ENCODE measurements at regions not wholly inside any gene's neighbourhood (a gene's known extent, or its start where the extent isn't known, plus 50 kb on each side); places are given as distances from the start of the nearest gene placed in this dataset.
"Not testable (repeated sequence)": the region's sequence is repeated elsewhere in the genome, so short reads cannot be mapped to it uniquely, and the experiment has no call there.

DNA sequence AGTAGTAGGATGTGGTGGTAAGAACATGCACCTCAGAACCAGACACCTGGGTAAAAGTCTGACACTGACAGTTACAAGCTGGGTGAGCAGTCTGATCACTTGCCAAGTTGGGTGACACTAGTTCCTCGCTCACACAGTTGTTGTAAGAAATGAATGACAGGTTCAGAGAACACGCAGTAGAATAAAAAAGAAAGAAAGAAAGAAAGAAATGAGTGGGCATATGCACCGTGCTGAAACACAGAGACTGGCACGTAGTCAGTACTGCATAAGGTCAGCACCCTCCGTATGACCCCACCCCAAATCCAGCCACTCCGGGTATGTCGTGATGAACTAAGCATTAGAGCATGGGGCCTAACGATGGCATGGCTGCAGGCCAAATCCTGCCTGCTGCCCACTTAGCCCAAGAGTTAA is 90.6 kb downstream of the GLUL start:
- DNase-seq = no peak
- TF ChIP-seq, protein P1, sequence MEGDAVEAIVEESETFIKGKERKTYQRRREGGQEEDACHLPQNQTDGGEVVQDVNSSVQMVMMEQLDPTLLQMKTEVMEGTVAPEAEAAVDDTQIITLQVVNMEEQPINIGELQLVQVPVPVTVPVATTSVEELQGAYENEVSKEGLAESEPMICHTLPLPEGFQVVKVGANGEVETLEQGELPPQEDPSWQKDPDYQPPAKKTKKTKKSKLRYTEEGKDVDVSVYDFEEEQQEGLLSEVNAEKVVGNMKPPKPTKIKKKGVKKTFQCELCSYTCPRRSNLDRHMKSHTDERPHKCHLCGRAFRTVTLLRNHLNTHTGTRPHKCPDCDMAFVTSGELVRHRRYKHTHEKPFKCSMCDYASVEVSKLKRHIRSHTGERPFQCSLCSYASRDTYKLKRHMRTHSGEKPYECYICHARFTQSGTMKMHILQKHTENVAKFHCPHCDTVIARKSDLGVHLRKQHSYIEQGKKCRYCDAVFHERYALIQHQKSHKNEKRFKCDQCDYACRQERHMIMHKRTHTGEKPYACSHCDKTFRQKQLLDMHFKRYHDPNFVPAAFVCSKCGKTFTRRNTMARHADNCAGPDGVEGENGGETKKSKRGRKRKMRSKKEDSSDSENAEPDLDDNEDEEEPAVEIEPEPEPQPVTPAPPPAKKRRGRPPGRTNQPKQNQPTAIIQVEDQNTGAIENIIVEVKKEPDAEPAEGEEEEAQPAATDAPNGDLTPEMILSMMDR (IDR thresholded peaks at IDR 0.05; ENCODE audit: borderline replicate concordance) = no peak
- peaks cover 23% of the 10 kb centered on the region for H3K4me1 ChIP-seq
- H3K36me3 ChIP-seq = no peaks in the 10 kb centered on the region
- intact Hi-C loops (cut with micrococcal nuclease) = no loop called here
- H3K27me3 ChIP-seq (ENCODE audit: low read depth) = no peaks in the 10 kb centered on the region
- peak overlapping the region; percentile 77 for H3K27ac ChIP-seq (replicated peaks)
- H3K9me3 ChIP-seq (replicated peaks) = peaks cover 4% of the 10 kb centered on the region
- no peak overlapping the region for H3K4me3 ChIP-seq

DNA sequence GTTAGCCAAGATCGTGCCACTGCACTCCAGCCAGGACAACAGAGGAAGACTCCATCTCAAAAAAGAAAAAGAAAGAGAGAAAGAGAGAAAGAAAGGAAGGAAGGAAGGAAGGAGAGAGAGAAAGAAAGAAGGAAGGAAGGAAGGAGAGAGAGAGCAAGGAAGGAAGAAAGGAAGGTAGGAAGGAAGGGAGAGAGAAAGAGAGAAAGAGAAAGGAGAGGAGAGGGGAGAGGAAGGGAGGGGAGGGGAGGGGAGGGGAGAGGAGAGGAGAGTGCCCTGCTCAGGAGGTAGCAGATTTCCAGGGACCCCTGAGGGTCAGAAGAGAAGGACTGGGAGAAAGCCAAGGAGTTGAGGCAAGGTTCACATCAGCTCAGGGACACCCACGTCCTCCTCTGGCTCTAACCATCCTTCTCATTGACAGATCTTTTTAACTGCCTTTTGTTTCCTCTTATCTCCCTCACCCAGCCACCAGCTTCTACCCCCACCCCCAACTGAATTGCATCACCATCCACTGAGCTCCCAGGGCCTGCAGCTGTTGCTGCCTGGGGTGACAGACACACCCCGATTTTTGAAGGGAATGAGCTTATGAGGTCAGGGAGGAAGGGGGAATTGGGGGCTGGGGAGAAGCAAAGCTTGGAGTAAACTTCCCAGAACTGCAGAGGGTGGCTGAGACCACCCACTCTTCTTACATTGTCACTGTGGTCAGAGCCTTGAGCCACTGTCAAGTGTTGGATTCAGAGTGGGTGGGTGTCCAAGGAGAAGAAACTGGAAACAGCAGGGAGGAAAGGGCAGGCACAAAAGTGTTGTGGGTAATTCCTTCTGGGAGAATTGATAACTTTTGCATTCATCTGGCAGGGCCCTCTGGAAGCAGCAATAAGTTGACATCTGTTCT is 91.6 kb downstream of the GLUL start:
- peak; percentile 67 for DNase-seq
- TF ChIP-seq, protein P1 (IDR thresholded peaks at IDR 0.05; ENCODE audit: borderline replicate concordance) = no peak
- intact Hi-C loops (cut with micrococcal nuclease) = no loop called here
- H3K9me3 ChIP-seq (replicated peaks) = no peaks in the 10 kb centered on the region
- H3K4me1 ChIP-seq = peaks cover 23% of the 10 kb centered on the region
- no peak overlapping the region for H3K4me3 ChIP-seq
- no peaks in the 10 kb centered on the region for H3K36me3 ChIP-seq
- peak overlapping the region; percentile 77 for H3K27ac ChIP-seq (replicated peaks)
- H3K27me3 ChIP-seq (ENCODE audit: low read depth) = no peaks in the 10 kb centered on the region

DNA sequence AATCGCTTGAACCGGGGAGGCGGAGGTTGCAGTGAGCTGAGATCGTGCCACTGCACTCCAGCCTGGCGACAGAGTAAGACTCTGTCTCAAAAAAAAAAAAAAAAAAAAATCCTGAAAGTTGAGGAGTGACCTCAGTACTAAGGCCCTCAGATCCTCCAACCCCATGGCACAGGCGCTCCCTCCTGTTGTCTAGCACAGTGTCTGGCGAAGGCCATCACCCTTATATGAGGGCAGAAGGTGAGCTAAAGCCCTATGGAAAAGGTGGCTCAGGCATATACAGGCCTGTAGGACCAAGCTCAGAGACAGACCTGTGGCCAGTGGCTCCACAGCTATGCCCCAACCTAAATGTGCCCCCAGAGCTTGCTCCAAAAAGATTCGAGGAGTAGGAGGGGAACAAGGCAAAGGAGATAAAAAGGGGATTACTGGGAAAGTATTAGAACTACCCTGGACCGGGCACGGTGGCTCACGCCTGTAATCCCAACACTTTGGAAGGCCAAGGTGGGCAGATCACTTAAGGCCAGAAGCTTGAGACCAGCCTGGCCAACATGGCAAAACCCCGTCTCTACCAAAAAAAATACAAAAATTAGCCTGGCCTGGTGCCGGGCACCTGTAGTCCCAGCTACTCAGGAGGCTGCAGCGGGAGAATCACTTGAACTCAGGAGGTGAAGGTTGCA is 92.4 kb downstream of the GLUL start:
- DNase-seq; H3K36me3 ChIP-seq; H3K9me3 ChIP-seq (replicated peaks); intact Hi-C loops (cut with micrococcal nuclease); H3K27me3 ChIP-seq (ENCODE audit: low read depth); H3K4me3 ChIP-seq: not testable (repeated sequence)
- Histone ChIP-seq H3K27ac (replicated peaks) (peak overlapping the region; percentile 77), H3K4me1 (peaks cover 23% of the 10 kb centered on the region)

DNA sequence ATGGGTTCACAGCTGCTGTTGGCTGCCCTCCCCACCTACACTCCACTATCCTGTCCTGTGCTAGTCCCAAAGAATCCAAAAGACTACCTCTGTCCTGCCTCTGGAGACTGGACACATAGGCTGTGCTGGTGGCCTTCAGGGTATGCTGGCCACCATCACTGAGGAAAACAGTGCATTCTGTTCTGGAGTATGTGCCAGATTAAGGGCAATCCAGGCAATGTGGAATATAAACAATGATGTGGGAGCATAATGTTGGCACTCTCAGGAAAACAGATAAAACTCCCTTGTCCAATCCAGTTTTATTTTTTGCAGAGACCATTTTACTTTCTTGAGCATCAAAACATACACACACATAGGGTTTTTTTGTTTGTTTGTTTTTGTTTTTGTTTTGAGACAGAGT is 94.3 kb downstream of the GLUL start:
- TF ChIP-seq, protein P1 (IDR thresholded peaks at IDR 0.05; ENCODE audit: borderline replicate concordance) = no peak
- no peak for DNase-seq

DNA sequence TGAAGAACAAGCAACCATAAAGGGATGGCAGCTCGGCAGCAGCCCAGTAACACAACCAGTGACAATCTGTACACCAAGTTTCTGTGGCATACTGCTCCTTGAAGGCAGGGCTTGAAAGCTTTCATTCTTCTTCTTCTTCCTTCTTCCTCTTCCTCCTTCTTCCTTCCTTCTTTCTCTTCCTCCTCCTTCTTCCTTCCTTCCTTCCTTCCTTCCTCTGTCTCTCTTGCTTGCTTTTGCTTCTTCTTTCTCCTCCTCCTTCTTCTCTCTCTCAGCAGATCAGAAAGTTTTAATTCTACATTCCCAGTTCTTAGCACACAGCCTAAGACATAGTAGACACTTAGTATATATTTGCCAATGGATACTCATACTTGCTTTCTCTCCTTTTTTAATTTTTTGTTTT is 95.9 kb downstream of the GLUL start:
- no peak overlapping the region for H3K4me3 ChIP-seq
- H3K27me3 ChIP-seq (ENCODE audit: low read depth) = no peaks in the 10 kb centered on the region
- H3K36me3 ChIP-seq = no peaks in the 10 kb centered on the region
- intact Hi-C loops (cut with micrococcal nuclease) = no loop called here
- TF ChIP-seq, protein P1 (IDR thresholded peaks at IDR 0.05; ENCODE audit: borderline replicate concordance) = no peak
- H3K27ac ChIP-seq (replicated peaks) = no peak overlapping the region
- DNase-seq = no peak
- peaks cover 35% of the 10 kb centered on the region for H3K4me1 ChIP-seq
- no peaks in the 10 kb centered on the region for H3K9me3 ChIP-seq (replicated peaks)

More for the DNA sequence above, 94.3 kb downstream of the GLUL start:
- Histone ChIP-seq H3K36me3 (no peaks in the 10 kb centered on the region), H3K27me3 (ENCODE audit: low read depth) (no peaks in the 10 kb centered on the region), H3K4me3 (no peak overlapping the region), H3K4me1 (peaks cover 24% of the 10 kb centered on the region), H3K9me3 (replicated peaks) (no peaks in the 10 kb centered on the region), H3K27ac (replicated peaks) (no peak overlapping the region)
- intact Hi-C loops (cut with micrococcal nuclease) = no loop called here

DNA sequence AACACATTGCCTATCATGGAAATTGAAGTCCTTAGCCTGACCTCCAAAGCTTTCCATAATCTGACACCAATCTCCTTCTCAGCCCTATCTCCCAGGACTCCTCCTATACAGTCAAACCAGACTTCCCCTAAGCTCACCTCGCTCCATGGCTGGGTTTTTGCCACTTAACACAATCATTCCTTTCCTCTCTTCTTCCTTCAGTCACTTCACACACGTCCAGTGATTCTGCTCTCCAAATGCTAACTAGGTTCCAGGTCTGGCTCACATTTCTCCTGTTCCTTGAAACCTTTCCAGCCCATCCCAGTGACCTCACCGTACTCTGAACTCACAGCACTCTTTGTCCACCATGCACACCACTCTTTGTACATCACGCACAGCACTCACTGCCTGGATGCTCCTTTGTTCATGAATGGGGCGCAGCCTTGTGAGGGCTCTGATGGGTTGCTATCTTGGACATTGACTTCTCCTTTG is 98.4 kb downstream of the GLUL start:
- Histone ChIP-seq H3K36me3 (no peaks in the 10 kb centered on the region), H3K9me3 (replicated peaks) (no peaks in the 10 kb centered on the region), H3K4me1 (peaks cover 51% of the 10 kb centered on the region), H3K27ac (replicated peaks) (peak overlapping the region; percentile 48), H3K4me3 (no peak overlapping the region), H3K27me3 (ENCODE audit: low read depth) (no peaks in the 10 kb centered on the region)
- no peak for DNase-seq
- TF ChIP-seq, protein P1 (IDR thresholded peaks at IDR 0.05; ENCODE audit: borderline replicate concordance) = no peak
- intact Hi-C loops (cut with micrococcal nuclease) = no loop called here

Data from left ventricle myocardium inferior (tissue), 1 donor.